ENCODE measurements at regions not wholly inside any gene's neighbourhood (a gene's known extent, or its start where the extent isn't known, plus 50 kb on each side); places are given as distances from the start of the nearest gene placed in this dataset.

DNA sequence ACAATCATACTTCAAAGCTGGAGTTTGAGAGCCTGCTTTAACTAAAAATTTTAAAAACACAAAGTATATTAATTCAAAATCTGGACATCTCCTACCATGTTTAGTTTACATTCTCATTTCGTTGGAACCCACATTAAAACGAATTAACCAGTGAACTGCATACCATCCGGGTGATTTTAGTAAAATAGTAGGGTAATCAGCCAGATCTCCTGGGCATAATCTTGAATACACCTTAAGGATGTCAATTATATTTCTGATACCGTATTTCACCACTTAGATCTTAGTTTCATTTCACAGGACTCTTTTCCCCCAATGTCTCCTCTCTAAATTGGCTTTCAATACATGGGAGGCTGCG, 175.6 kb upstream of the PFKP start:
- in situ Hi-C loops (cut with MboI; ENCODE audit: low sequenced_read_pairs), result no loop called here
- Histone ChIP-seq H3K36me3 (ENCODE audit: control insufficient read depth, insufficient read depth, low read length) (no peaks in the 10 kb centered on the region), H4K5ac (ENCODE audit: low read depth, low read length) (no peak overlapping the region), H3K14ac (replicated peaks; ENCODE audit: low read depth, low read length) (no peak overlapping the region), H4K91ac (ENCODE audit: insufficient read depth, low read depth, low read length) (no peak overlapping the region), H2BK120ac (ENCODE audit: low read depth, low read length) (no peak overlapping the region), H3K4ac (ENCODE audit: low read depth, low read length) (no peak overlapping the region), H3K9ac (ENCODE audit: low read depth, low read length) (no peak overlapping the region), H3K4me3 (ENCODE audit: insufficient read depth, low read depth, low read length) (no peak overlapping the region), H2AK9ac (replicated peaks; ENCODE audit: low read depth, low read length, poor library complexity) (no peak overlapping the region), H3K4me2 (ENCODE audit: low read depth, low read length) (no peak overlapping the region), H2BK20ac (ENCODE audit: low read depth, low read length) (no peak overlapping the region), H3K9me1 (ENCODE audit: insufficient read depth, low read length) (no peaks in the 10 kb centered on the region), H3K27ac (ENCODE audit: insufficient read depth, low read length) (no peak overlapping the region), H3K18ac (ENCODE audit: low read depth, low read length) (no peak overlapping the region), H2AK5ac (ENCODE audit: low read depth, low read length) (no peak overlapping the region), H2BK15ac (ENCODE audit: low read depth, low read length) (no peak overlapping the region), H3K9me3 (ENCODE audit: control insufficient read depth, insufficient read depth, low read length) (no peaks in the 10 kb centered on the region), H2AFZ (replicated peaks; ENCODE audit: low read length, poor library complexity) (no peak overlapping the region), H3K4me1 (ENCODE audit: control insufficient read depth, insufficient read depth, low read length) (no peaks in the 10 kb centered on the region), H2BK5ac (ENCODE audit: low read depth, low read length, poor library complexity, severe bottlenecking) (no peak overlapping the region), H4K20me1 (ENCODE audit: insufficient read depth, low read length) (no peaks in the 10 kb centered on the region), H3K27me3 (ENCODE audit: control insufficient read depth, insufficient read depth, low read length) (peaks cover 2% of the 10 kb centered on the region; the same call in 1 of the 2 replicates), H3K56ac (ENCODE audit: extremely low read depth, insufficient read depth, low read length) (no peak overlapping the region), H3K79me1 (ENCODE audit: low read depth in 1 of 2, low read length in 2 of 2) (no peaks in the 10 kb centered on the region), H4K8ac (ENCODE audit: low read depth in 2 of 2, low read length in 2 of 2) (no peak overlapping the region), H3K23ac (ENCODE audit: low read depth, low read length) (no peak overlapping the region)
- ChIA-PET POLR2A (ENCODE audit: unreplicated experiment) (no interaction called here), CTCF (no interaction called here)
- DNase-seq (no peak), ATAC-seq (ENCODE audit: low read depth) (no peak)
- dilution Hi-C loops (cut with HindIII; ENCODE audit: low sequenced_read_pairs, unreplicated experiment), result no loop called here
- TF ChIP-seq RCOR1 (IDR thresholded peaks at IDR 0.05; ENCODE audit: insufficient replicate concordance, low read length), result no peak
- no peak for TF ChIP-seq SMC3 (IDR thresholded peaks at IDR 0.05; ENCODE audit: low read depth, low read length)
- no peak for TF ChIP-seq NFE2L2 (IDR thresholded peaks at IDR 0.05; ENCODE audit: low read depth, low read length)
- TF ChIP-seq, protein P1, sequence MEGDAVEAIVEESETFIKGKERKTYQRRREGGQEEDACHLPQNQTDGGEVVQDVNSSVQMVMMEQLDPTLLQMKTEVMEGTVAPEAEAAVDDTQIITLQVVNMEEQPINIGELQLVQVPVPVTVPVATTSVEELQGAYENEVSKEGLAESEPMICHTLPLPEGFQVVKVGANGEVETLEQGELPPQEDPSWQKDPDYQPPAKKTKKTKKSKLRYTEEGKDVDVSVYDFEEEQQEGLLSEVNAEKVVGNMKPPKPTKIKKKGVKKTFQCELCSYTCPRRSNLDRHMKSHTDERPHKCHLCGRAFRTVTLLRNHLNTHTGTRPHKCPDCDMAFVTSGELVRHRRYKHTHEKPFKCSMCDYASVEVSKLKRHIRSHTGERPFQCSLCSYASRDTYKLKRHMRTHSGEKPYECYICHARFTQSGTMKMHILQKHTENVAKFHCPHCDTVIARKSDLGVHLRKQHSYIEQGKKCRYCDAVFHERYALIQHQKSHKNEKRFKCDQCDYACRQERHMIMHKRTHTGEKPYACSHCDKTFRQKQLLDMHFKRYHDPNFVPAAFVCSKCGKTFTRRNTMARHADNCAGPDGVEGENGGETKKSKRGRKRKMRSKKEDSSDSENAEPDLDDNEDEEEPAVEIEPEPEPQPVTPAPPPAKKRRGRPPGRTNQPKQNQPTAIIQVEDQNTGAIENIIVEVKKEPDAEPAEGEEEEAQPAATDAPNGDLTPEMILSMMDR (conservative IDR thresholded peaks at IDR 0.05; ENCODE audit: low read depth, low read length), result no peak
- TF ChIP-seq POLR2A (IDR thresholded peaks at IDR 0.05; ENCODE audit: low read depth, low read length), result no peak
- no peak for TF ChIP-seq MAFK (IDR thresholded peaks at IDR 0.05; ENCODE audit: low read depth, low read length)
- no peak for TF ChIP-seq BHLHE40 (IDR thresholded peaks at IDR 0.05; ENCODE audit: low read depth, low read length)
- BruUV-seq (replicated peaks), result no TSS peak
- intact Hi-C loops (cut with micrococcal nuclease), result no loop called here
- no CpG with 5 or more reads among the region's 5 CpGs for WGBS, 2 experiments (ENCODE audit: extremely low coverage in 2 of 2, insufficient read length in 1 of 2)
